ENCODE measurements at regions not wholly inside any gene's neighbourhood (a gene's known extent, or its start where the extent isn't known, plus 50 kb on each side); places are given as distances from the start of the nearest gene placed in this dataset.

DNA sequence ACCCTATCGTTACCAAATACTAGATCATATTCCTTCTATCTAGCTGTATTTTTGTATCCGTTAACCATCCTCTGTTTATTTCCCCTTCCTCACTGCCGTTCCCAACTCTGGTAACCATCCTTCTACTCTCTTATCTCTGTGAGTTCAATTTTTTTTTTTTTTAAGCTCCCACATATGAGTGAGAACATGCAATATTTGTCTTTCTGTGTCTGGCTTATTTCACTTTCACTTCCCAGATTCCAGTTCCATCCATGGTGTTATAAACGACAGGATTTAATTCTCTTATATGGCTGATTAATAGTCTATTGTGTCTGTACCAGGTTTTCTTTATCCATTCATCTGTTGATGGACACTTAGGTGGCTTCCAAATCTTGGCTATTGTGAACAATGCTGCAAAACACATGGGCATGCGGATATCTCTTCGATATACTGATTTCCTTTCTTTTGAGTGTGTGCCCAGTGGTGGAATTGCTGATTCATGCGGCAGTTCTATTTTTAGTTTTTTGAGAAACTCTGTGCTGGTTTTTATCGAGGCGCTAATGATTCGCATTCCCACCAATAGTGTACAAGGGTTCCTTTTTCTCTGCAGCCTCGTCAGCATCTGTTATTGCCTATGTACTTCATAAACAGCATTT is 599.6 kb downstream of the TMEM114 start:
- Histone ChIP-seq H4K12ac (ENCODE audit: low read depth, low read length) (no peak overlapping the region), H3K36me3 (ENCODE audit: control insufficient read depth in 1 of 2, insufficient read depth in 2 of 2, low read length in 2 of 2) (no peaks in the 10 kb centered on the region), H3K27ac (ENCODE audit: low read depth, low read length) (no peak overlapping the region), H3K14ac (ENCODE audit: low read length) (no peak overlapping the region), H3K4me2 (ENCODE audit: low read length) (no peak overlapping the region), H3K9me3 (ENCODE audit: insufficient read depth, low read depth, low read length) (no peaks in the 10 kb centered on the region), H3K4me1 (ENCODE audit: control insufficient read depth in 1 of 2, insufficient read depth in 2 of 2, low read length in 2 of 2) (no peaks in the 10 kb centered on the region), H3K4me3 (ENCODE audit: low read depth, low read length) (no peak overlapping the region), H2AFZ (ENCODE audit: insufficient read depth, low read length, poor library complexity) (no peak overlapping the region), H2BK12ac (ENCODE audit: low read length) (no peak overlapping the region), H3K9ac (ENCODE audit: low read length) (no peak overlapping the region), H3K27me3 (ENCODE audit: insufficient read depth, low read length) (no peaks in the 10 kb centered on the region), H3K23ac (ENCODE audit: low read length) (no peak overlapping the region), H2AK5ac (ENCODE audit: low read length) (no peak overlapping the region), H4K91ac (ENCODE audit: low read depth, low read length) (no peak overlapping the region), H3K79me2 (ENCODE audit: control insufficient read depth, insufficient read depth, low read length, poor library complexity) (no peaks in the 10 kb centered on the region), H4K8ac (ENCODE audit: low read depth, low read length) (no peak overlapping the region), H3K18ac (ENCODE audit: low read length) (no peak overlapping the region), H3K4ac (ENCODE audit: low read depth, low read length) (no peak overlapping the region), H3K79me1 (ENCODE audit: low read length) (no peaks in the 10 kb centered on the region), H2BK5ac (ENCODE audit: low read depth, low read length, poor library complexity) (no peak overlapping the region), H2BK120ac (ENCODE audit: insufficient read depth, low read length, poor library complexity) (no peak overlapping the region)
- no CpG with 5 or more reads among the region's 11 CpGs for WGBS (ENCODE audit: extremely low coverage, insufficient coverage, insufficient read length)
- DNase-seq: no peak

DNA sequence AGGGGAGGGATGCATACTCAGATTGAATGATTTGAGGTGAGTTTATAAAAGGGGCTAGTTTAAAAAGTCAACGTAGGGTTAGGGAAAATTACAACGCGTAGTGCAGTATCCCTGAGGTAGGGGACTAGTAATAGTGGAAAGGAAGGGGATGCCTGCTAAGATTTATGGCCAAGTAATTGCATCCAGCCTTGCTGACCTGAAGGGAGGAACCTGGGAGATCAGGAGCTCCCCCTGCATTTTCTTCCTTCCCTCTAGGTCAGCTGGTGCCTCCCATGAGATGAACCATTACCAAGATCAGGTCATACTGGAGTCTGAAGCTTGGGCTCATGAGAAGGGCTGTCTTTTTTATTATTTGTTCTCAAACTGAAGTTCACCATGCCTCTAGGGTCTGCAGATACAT is 606.6 kb downstream of the TMEM114 start:
- Histone ChIP-seq H3K36me3 (ENCODE audit: control insufficient read depth in 1 of 2, insufficient read depth in 2 of 2, low read length in 2 of 2) (no peaks in the 10 kb centered on the region), H2BK12ac (ENCODE audit: low read length) (no peak overlapping the region), H3K79me1 (ENCODE audit: low read length) (no peaks in the 10 kb centered on the region), H3K27ac (ENCODE audit: low read depth, low read length) (no peak overlapping the region), H3K4ac (ENCODE audit: low read depth, low read length) (no peak overlapping the region), H2BK5ac (ENCODE audit: low read depth, low read length, poor library complexity) (no peak overlapping the region), H2AK5ac (ENCODE audit: low read length) (no peak overlapping the region), H3K23ac (ENCODE audit: low read length) (no peak overlapping the region), H4K12ac (ENCODE audit: low read depth, low read length) (no peak overlapping the region), H3K9me3 (ENCODE audit: insufficient read depth, low read depth, low read length) (no peaks in the 10 kb centered on the region), H3K18ac (ENCODE audit: low read length) (no peak overlapping the region), H3K4me2 (ENCODE audit: low read length) (no peak overlapping the region), H4K8ac (ENCODE audit: low read depth, low read length) (no peak overlapping the region), H3K4me1 (ENCODE audit: control insufficient read depth in 1 of 2, insufficient read depth in 2 of 2, low read length in 2 of 2) (no peaks in the 10 kb centered on the region), H3K14ac (ENCODE audit: low read length) (no peak overlapping the region), H2BK120ac (ENCODE audit: insufficient read depth, low read length, poor library complexity) (no peak overlapping the region), H3K9ac (ENCODE audit: low read length) (no peak overlapping the region), H3K27me3 (ENCODE audit: insufficient read depth, low read length) (no peaks in the 10 kb centered on the region), H3K79me2 (ENCODE audit: control insufficient read depth, insufficient read depth, low read length, poor library complexity) (no peaks in the 10 kb centered on the region), H4K91ac (ENCODE audit: low read depth, low read length) (no peak overlapping the region), H2AFZ (ENCODE audit: insufficient read depth, low read length, poor library complexity) (no peak overlapping the region), H3K4me3 (ENCODE audit: low read depth, low read length) (no peak overlapping the region)
- no peak for DNase-seq
- WGBS (ENCODE audit: extremely low coverage, insufficient coverage, insufficient read length): no CpG with 5 or more reads among the region's 3 CpGs

DNA sequence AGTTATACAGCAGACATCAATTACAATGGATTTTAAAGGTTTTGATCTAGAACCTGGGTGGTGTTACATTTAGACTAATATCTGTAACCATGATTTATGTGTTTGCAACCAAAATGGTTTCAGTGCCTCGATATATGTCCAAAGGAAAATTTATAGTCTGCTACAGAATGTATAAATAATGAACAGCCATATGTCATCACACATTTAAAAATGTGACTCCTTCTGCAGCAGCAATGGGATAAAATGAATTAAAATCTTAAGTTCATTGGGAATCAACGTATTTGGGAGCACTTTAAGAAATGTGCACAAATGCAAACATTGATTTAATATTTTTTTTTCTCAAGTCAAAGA is 610.2 kb downstream of the TMEM114 start:
- Histone ChIP-seq H3K9me3 (ENCODE audit: insufficient read depth, low read depth, low read length) (no peaks in the 10 kb centered on the region), H2AK5ac (ENCODE audit: low read length) (no peak overlapping the region), H3K27ac (ENCODE audit: low read depth, low read length) (no peak overlapping the region), H2BK120ac (ENCODE audit: insufficient read depth, low read length, poor library complexity) (no peak overlapping the region), H3K4me3 (ENCODE audit: low read depth, low read length) (no peak overlapping the region), H2AFZ (ENCODE audit: insufficient read depth, low read length, poor library complexity) (no peak overlapping the region), H2BK12ac (ENCODE audit: low read length) (no peak overlapping the region), H3K36me3 (ENCODE audit: control insufficient read depth in 1 of 2, insufficient read depth in 2 of 2, low read length in 2 of 2) (no peaks in the 10 kb centered on the region), H4K91ac (ENCODE audit: low read depth, low read length) (no peak overlapping the region), H3K4me2 (ENCODE audit: low read length) (no peak overlapping the region), H3K79me1 (ENCODE audit: low read length) (no peaks in the 10 kb centered on the region), H3K4me1 (ENCODE audit: control insufficient read depth in 1 of 2, insufficient read depth in 2 of 2, low read length in 2 of 2) (no peaks in the 10 kb centered on the region), H3K79me2 (ENCODE audit: control insufficient read depth, insufficient read depth, low read length, poor library complexity) (no peaks in the 10 kb centered on the region), H3K27me3 (ENCODE audit: insufficient read depth, low read length) (no peaks in the 10 kb centered on the region), H3K14ac (ENCODE audit: low read length) (no peak overlapping the region), H4K8ac (ENCODE audit: low read depth, low read length) (no peak overlapping the region), H3K23ac (ENCODE audit: low read length) (no peak overlapping the region), H2BK5ac (ENCODE audit: low read depth, low read length, poor library complexity) (no peak overlapping the region), H3K4ac (ENCODE audit: low read depth, low read length) (no peak overlapping the region), H3K18ac (ENCODE audit: low read length) (no peak overlapping the region), H4K12ac (ENCODE audit: low read depth, low read length) (no peak overlapping the region), H3K9ac (ENCODE audit: low read length) (no peak overlapping the region)
- DNase-seq: no peak
- no CpG with 5 or more reads among the region's 2 CpGs for WGBS (ENCODE audit: extremely low coverage, insufficient coverage, insufficient read length)

DNA sequence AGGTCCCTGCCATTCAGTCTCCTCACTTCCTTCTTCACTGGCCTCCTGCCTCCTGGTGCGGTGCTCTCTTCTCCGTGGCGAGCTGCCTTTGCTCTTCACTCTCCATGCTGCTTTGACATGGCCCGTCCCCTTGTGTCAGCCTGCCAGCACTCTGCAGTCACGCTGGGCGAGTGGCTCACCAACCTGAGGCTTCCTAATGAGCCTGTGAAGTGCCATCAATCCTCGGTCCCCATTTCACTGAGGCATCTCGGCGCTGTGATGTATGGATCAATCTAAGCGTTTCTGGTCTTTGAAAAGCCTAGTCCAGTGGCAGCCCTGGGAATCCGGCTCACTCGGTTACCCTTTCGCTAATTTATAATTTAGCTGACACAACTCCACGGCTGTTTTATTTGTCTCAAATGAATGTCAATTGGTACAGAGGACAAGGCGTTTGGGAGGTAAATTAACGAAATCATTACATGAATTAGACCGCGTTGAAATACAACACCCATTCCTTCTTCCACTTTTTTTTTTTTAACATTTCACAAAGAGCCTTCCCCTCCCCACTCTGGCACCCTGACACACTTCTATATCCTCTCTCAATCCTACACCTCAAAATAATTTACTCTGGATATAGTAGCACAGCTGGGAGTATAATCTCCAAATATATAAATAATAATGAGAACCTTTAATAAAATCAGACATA is 610.7 kb downstream of the TMEM114 start:
- Histone ChIP-seq H4K12ac (ENCODE audit: low read depth, low read length) (no peak overlapping the region), H3K36me3 (ENCODE audit: control insufficient read depth in 1 of 2, insufficient read depth in 2 of 2, low read length in 2 of 2) (no peaks in the 10 kb centered on the region), H3K9me3 (ENCODE audit: insufficient read depth, low read depth, low read length) (no peaks in the 10 kb centered on the region), H4K91ac (ENCODE audit: low read depth, low read length) (no peak overlapping the region), H3K4me2 (ENCODE audit: low read length) (no peak overlapping the region), H2BK12ac (ENCODE audit: low read length) (no peak overlapping the region), H3K79me1 (ENCODE audit: low read length) (no peaks in the 10 kb centered on the region), H3K27ac (ENCODE audit: low read depth, low read length) (no peak overlapping the region), H3K4me1 (ENCODE audit: control insufficient read depth in 1 of 2, insufficient read depth in 2 of 2, low read length in 2 of 2) (no peaks in the 10 kb centered on the region), H4K8ac (ENCODE audit: low read depth, low read length) (no peak overlapping the region), H3K4me3 (ENCODE audit: low read depth, low read length) (no peak overlapping the region), H3K14ac (ENCODE audit: low read length) (no peak overlapping the region), H3K18ac (ENCODE audit: low read length) (no peak overlapping the region), H3K79me2 (ENCODE audit: control insufficient read depth, insufficient read depth, low read length, poor library complexity) (no peaks in the 10 kb centered on the region), H3K4ac (ENCODE audit: low read depth, low read length) (no peak overlapping the region), H2BK120ac (ENCODE audit: insufficient read depth, low read length, poor library complexity) (no peak overlapping the region), H2AFZ (ENCODE audit: insufficient read depth, low read length, poor library complexity) (no peak overlapping the region), H2AK5ac (ENCODE audit: low read length) (no peak overlapping the region), H3K23ac (ENCODE audit: low read length) (no peak overlapping the region), H3K9ac (ENCODE audit: low read length) (no peak overlapping the region), H2BK5ac (ENCODE audit: low read depth, low read length, poor library complexity) (no peak overlapping the region), H3K27me3 (ENCODE audit: insufficient read depth, low read length) (no peaks in the 10 kb centered on the region)
- WGBS (ENCODE audit: extremely low coverage, insufficient coverage, insufficient read length): 100% methylated on average over 2 of the region's 18 CpGs
- DNase-seq: no peak

Measured in trophoblast cell (in vitro differentiated cells and primary cell).